SK-N-MC (cell line): ENCODE measurements at regions not wholly inside any gene's neighbourhood (a gene's known extent, or its start where the extent isn't known, plus 50 kb on each side); places are given as distances from the start of the nearest gene placed in this dataset.

Experiments used
- DNase-seq: peaks from one replicate; pipeline ENCODE4 v3.0.0-alpha.2; 2011; ENCODE audit warnings: low read depth, low spot score
- H3K27ac ChIP-seq: fragments of 200-600 bp; sonication (generic); 2 replicates; pipeline ENCODE4 v1.5.1; 2016; ENCODE audit warnings: mixed run types
- H3K36me3 ChIP-seq: fragments of 200-600 bp; sonication (generic); 2 replicates; pipeline ENCODE4 v1.6.1; 2017; ENCODE audit warnings: antibody characterized with exemption, low read length, mixed read lengths; ENCODE audit not compliant: insufficient read depth
- H3K4me3 ChIP-seq: fragments of 200-600 bp; sonication (generic); 2 replicates; pipeline ENCODE4 v1.5.1; 2016
- H3K9ac ChIP-seq: fragments of 200-600 bp; sonication (generic); 2 replicates; pipeline ENCODE4 v1.8.0; 2017; ENCODE audit warnings: mixed run types, mixed read lengths; ENCODE audit not compliant: insufficient read length
- H3K9me3 ChIP-seq: fragments of 200-600 bp; sonication (generic); 2 replicates; pipeline ENCODE4 v1.6.1; 2017; ENCODE audit warnings: low read depth, mild to moderate bottlenecking, antibody characterized with exemption, low read length, moderate library complexity, mixed read lengths
- EZH2 ChIP-seq: fragments of 200-600 bp; sonication (generic); IDR thresholded peaks from one replicate; pipeline ENCODE4 v1.6.1; 2017; ENCODE audit warnings: antibody characterized with exemption
- FOXP2 ChIP-seq: optimal IDR thresholded peaks from 2 replicates; pipeline ENCODE3; 2011; ENCODE audit warnings: mild to moderate bottlenecking, moderate library complexity; ENCODE audit not compliant: insufficient read depth; ENCODE audit errors: extremely low read length, control extremely low read depth
- POLR2AphosphoS5 ChIP-seq: IDR thresholded peaks from 2 replicates; pipeline ENCODE4 v1.6.1; 2012; ENCODE audit warnings: mild to moderate bottlenecking, low read depth, low read length, borderline replicate concordance

GRCh38 chr3:115275896-115276295 lies 128.8 kb upstream of the ZBTB20 start:
- Histone ChIP-seq H3K36me3 (no peaks in the 10 kb centered on the region), H3K9ac (no peak overlapping the region), H3K27ac (no peak overlapping the region), H3K4me3 (no peak overlapping the region), H3K9me3 (no peaks in the 10 kb centered on the region)
- TF ChIP-seq POLR2AphosphoS5, result no peak
- TF ChIP-seq FOXP2, result no peak
- no peak for TF ChIP-seq EZH2
- no peak for DNase-seq

GRCh38 chr3:115279939-115280338 lies 132.9 kb upstream of the ZBTB20 start:
- H3K27ac ChIP-seq, result no peak overlapping the region

GRCh38 chr3:115280506-115280905 lies 133.4 kb upstream of the ZBTB20 start:
- Histone ChIP-seq H3K36me3 (no peaks in the 10 kb centered on the region), H3K9ac (no peak overlapping the region), H3K27ac (no peak overlapping the region), H3K4me3 (no peak overlapping the region), H3K9me3 (no peaks in the 10 kb centered on the region)
- no peak for DNase-seq
- no peak for TF ChIP-seq FOXP2
- no peak for TF ChIP-seq EZH2
- no peak for TF ChIP-seq POLR2AphosphoS5

More at GRCh38 chr3:115279939-115280338, 132.9 kb upstream of the ZBTB20 start:
- H3K9ac ChIP-seq, result no peak overlapping the region
- H3K9me3 ChIP-seq, result no peaks in the 10 kb centered on the region
- no peak for DNase-seq
- H3K4me3 ChIP-seq, result no peak overlapping the region
- TF ChIP-seq FOXP2 (no peak), POLR2AphosphoS5 (no peak), EZH2 (no peak)
- no peaks in the 10 kb centered on the region for H3K36me3 ChIP-seq

GRCh38 chr3:115281697-115282675 lies 134.9 kb upstream of the ZBTB20 start:
- Histone ChIP-seq H3K36me3 (no peaks in the 10 kb centered on the region), H3K4me3 (no peak overlapping the region), H3K27ac (no peak overlapping the region), H3K9ac (no peak overlapping the region), H3K9me3 (no peaks in the 10 kb centered on the region)
- no peak for DNase-seq
- no peak for TF ChIP-seq POLR2AphosphoS5
- TF ChIP-seq FOXP2, result no peak
- no peak for TF ChIP-seq EZH2

- Histone ChIP-seq H3K4me3 (no peak overlapping the region), H3K9ac (no peak overlapping the region), H3K27ac (no peak overlapping the region), H3K36me3 (no peaks in the 10 kb centered on the region), H3K9me3 (no peaks in the 10 kb centered on the region)
- DNase-seq, result no peak
- TF ChIP-seq POLR2AphosphoS5 (no peak), FOXP2 (no peak), EZH2 (no peak)
Measured at GRCh38 chr3:115284980-115285379, 137.9 kb upstream of the ZBTB20 start.

- H3K9me3 ChIP-seq, result no peaks in the 10 kb centered on the region
- H3K9ac ChIP-seq, result no peak overlapping the region
- H3K4me3 ChIP-seq, result no peak overlapping the region
- no peak for TF ChIP-seq EZH2
- no peak overlapping the region for H3K27ac ChIP-seq
- no peak for DNase-seq
- H3K36me3 ChIP-seq, result no peaks in the 10 kb centered on the region
Measured at GRCh38 chr3:115286529-115287197, 139.6 kb upstream of the ZBTB20 start.

GRCh38 chr3:115287198-115287597 lies 140.1 kb upstream of the ZBTB20 start:
- H3K9me3 ChIP-seq, result no peaks in the 10 kb centered on the region
- TF ChIP-seq POLR2AphosphoS5, result no peak
- TF ChIP-seq FOXP2, result no peak
- no peak for TF ChIP-seq EZH2
- no peaks in the 10 kb centered on the region for H3K36me3 ChIP-seq
- H3K4me3 ChIP-seq, result no peak overlapping the region
- no peak overlapping the region for H3K9ac ChIP-seq
- no peak overlapping the region for H3K27ac ChIP-seq
- DNase-seq, result no peak

GRCh38 chr3:115292131-115292530 lies 145.0 kb upstream of the ZBTB20 start:
- TF ChIP-seq POLR2AphosphoS5 (no peak), EZH2 (no peak), FOXP2 (no peak)
- no peak overlapping the region for H3K27ac ChIP-seq
- no peaks in the 10 kb centered on the region for H3K9me3 ChIP-seq
- H3K36me3 ChIP-seq, result no peaks in the 10 kb centered on the region
- no peak overlapping the region for H3K4me3 ChIP-seq
- no peak overlapping the region for H3K9ac ChIP-seq
- DNase-seq, result no peak

GRCh38 chr3:115292677-115293165 lies 145.6 kb upstream of the ZBTB20 start:
- Histone ChIP-seq H3K9me3 (no peaks in the 10 kb centered on the region), H3K36me3 (no peaks in the 10 kb centered on the region), H3K9ac (no peak overlapping the region), H3K4me3 (no peak overlapping the region), H3K27ac (no peak overlapping the region)
- no peak for DNase-seq
- no peak for TF ChIP-seq EZH2
- TF ChIP-seq POLR2AphosphoS5, result no peak
- TF ChIP-seq FOXP2, result no peak
